Activated CD8-positive, alpha-beta memory T cell treated with anti-CD3 and anti-CD28 coated beads for 4 hours (primary cell): ENCODE measurements at regions not wholly inside any gene's neighbourhood (a gene's known extent, or its start where the extent isn't known, plus 50 kb on each side); places are given as distances from the start of the nearest gene placed in this dataset.
"Not testable (repeated sequence)": the region's sequence is repeated elsewhere in the genome, so short reads cannot be mapped to it uniquely, and the experiment has no call there.

Experiments
- DNase-seq, 2 donors: peaks; one replicate each; pipeline ENCODE4 v3.0.0-alpha.2; 2020; ENCODE audit warnings: low read depth in 2 of 2

GRCh38 chr1:172754609-172755008 lies 95.7 kb downstream of the FASLG start:
- no peak for DNase-seq

DNA sequence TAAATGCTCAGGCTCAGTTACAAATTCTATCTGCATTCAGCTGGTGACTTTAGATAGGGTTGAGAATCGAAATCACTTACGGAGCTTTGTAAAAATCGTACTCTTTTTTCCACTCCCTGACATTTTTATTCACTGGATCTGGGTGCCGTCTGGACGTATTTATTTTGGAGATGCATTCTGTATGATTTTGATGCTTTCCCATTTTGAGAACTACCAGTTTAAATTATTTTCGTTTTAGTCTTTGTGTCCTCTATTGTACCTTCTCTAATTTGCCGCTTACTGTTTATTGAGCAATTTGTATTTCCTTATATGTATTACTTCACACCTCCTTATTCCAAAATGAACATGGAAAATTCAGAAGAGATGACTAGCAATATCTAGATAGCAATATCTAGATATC lies 96.2 kb downstream of the FASLG start:
- DNase-seq: no peak

DNA sequence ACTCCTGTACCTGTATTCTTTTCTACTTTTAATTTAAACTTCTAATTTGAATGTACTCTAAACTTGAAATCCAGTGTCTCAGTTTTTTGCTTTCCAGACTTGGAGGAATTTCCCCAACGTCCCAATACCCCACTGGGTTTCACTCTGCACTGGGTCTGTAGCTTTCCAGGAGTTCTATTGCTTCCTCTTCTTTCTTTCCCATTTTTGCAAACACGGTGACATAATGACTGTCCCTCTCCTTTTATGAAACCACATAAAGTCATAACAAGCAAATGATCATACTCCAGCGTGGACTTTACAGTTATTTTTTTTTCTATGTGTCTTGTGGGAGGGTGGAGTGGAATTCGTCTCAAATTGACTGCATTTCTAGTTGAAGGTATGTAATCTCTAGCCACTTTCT lies 97.1 kb downstream of the FASLG start:
- DNase-seq: no peak

GRCh38 chr1:172758259-172758658 lies 99.4 kb downstream of the FASLG start:
- DNase-seq: no peak

DNA sequence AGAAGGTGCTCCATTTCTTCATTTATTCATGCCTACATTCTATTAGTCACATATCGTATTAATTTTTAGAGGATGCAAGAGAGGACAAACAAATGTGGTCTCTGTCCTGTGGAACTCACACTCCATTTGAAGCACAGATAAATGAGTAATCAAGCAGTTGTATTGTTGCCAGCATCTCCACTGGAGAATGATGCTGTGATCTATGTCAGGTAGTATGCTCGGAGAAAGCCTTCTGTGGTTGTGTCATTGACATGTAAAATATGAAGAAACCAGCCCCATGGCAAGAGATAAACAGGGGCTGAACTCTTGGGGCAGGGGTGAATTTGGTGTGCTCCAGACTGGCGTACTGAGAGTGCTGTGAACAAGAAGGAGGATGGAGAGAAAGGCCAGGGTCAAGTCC lies 101.2 kb downstream of the FASLG start:
- DNase-seq: no peak

DNA sequence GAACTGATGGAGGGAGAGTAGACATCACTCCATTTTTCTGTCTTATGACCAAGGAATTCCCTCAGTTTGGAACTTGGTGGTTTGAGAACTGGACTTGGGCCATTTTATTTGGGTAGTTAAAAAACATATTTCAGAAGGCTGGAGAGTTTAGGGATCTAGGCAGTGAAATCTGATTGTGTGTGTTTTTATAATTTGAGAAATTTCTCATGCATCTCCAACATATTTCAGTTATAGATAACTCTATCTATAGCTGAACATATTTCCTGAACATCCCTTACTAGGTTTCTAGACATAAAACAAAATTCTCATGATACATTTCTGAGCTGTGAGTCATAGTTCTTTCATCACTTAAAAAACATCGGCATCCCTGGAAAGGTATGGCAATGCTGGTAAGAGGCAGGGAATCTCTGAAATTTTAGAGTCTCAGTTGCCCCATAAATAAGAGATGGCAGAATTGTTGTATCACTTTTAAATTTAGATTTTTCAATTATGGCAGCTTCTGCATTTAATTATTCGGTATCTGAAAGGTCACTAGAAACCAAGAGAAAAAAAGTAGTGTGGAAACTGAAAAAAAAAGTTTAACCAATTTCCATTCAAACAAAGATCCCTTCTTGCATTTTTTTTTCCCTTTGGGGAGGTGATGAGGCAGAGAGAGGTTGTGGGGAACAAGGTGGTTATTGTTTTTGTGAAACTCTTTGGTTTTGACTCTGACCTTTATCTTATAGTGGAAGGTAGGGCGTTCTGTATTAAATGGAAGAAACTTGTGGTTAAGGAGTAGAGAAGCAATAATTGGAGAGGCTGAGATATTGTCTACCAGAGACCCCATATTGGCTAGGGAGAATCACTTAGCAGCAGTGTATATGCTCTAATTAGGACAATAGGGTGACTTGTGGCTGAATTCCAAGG lies 102.9 kb downstream of the FASLG start:
- no peak for DNase-seq

DNA sequence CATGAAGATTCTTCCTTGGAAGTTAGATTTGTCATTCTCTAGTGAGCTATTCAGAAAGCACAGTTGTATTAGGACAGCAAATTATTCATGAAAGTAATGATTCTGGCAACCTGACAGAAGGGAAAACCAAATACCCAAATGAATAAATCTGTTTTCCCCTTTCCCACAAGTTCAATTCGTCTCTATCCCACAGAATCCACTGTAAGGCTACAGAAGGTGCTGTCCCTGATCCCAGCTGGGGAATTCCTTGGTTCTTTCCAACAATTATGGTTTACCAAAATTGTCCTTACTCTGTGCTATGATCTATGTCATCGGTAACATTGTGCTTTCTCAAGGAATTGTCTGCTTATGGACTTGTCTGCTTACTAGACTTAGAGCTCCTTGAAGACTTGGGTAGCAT lies 104.2 kb downstream of the FASLG start:
- DNase-seq: no peak

DNA sequence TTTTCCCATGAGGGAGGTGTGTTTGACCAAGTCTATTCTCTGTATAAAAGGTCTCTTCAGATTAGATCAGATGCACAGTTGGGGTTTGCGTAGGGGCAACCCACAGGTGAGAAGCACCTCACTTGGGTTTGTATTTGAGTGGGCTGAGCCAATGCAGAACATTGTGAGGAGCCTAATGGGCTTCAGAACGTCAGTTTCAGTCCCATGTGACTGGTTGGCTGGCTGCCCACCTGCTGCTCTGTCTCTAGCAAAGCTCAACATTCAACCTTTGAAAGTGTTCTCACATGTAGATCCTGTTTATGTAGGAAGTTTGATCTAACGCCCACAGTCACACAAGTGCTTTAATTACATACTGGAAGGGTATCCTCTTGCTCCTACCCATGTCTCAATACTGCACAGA lies 105.5 kb downstream of the FASLG start:
- DNase-seq: no peak

GRCh38 chr1:172766462-172766861 lies 107.6 kb downstream of the FASLG start:
- DNase-seq: no peak

DNA sequence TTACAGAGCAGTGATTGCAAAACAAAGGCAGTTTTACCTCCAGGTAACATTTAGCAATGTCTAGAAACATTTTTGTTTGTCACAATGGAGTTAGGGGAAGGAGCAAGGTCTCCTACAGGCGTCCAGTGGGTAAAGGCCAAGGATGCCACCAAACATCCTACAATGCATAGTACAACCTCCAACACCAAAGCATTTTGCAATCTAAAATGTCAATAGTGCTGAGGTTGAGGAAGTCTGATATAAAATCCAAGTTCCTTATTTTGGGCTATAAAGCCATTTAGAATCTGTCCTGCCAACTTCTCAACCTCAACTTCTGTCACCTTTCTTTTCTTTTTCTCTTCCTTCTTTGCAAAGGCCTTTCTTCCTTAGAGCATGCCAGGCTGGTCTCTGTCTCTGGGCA lies 111.2 kb downstream of the FASLG start:
- DNase-seq: no peak

GRCh38 chr1:172774561-172774960 lies 115.7 kb downstream of the FASLG start:
- no peak for DNase-seq

DNA sequence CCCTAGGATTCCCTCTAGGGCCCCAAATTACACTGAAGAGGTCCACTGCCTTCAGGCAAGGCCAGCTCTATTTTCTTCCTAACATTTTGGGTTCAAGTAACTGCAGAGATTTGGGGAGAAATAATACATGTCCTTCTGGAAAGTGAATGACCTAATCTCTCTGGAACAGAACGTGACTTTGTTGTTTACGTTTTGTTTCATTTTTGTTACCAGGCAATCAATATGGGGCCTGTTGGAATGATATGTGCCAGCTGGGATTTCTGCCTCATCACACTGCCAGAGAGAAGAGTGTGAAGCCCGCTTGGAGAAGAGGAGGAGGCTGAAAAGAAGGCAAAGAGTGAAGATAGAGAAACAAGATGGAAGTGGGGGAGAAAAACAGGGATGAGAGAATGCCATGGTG lies 116.7 kb downstream of the FASLG start:
- DNase-seq: no peak

DNA sequence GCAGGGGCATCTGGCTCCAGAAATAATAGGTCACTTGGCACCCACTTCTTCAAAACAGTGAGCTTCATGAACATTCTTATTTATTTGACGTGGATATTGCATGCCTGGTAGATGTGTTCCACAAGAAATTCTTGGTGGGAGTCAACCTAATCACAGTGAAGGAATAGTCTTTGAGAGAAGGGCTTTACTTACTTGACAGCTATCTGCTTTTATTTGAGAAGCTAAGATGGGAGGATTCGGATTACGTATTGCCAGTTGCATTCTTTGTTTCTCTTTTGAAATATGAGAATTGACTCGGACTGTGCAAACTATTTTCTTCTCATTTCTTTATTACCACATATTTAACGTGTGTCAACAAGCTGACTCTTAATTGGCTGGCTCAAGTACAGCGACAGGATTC lies 117.2 kb downstream of the FASLG start:
- no peak for DNase-seq

DNA sequence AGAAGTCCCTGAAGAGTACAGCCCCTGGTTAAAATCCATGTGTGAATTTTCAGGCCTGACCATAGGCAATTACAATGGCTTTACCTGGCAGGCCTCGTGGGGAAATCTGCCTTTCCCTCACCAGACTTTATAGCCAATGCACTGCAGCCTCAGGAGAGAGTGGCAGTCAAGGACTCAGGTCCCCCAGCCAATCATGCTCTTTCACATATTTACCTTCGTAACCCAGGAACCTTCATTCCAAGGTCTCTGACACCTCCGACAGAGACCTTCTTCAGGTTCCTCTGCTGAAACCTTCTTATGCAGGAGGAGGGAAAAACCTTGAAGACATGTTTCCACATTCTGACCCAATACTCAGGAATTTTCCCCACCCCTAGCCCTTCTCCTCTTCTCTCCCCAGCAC lies 118.9 kb downstream of the FASLG start:
- DNase-seq: no peak

DNA sequence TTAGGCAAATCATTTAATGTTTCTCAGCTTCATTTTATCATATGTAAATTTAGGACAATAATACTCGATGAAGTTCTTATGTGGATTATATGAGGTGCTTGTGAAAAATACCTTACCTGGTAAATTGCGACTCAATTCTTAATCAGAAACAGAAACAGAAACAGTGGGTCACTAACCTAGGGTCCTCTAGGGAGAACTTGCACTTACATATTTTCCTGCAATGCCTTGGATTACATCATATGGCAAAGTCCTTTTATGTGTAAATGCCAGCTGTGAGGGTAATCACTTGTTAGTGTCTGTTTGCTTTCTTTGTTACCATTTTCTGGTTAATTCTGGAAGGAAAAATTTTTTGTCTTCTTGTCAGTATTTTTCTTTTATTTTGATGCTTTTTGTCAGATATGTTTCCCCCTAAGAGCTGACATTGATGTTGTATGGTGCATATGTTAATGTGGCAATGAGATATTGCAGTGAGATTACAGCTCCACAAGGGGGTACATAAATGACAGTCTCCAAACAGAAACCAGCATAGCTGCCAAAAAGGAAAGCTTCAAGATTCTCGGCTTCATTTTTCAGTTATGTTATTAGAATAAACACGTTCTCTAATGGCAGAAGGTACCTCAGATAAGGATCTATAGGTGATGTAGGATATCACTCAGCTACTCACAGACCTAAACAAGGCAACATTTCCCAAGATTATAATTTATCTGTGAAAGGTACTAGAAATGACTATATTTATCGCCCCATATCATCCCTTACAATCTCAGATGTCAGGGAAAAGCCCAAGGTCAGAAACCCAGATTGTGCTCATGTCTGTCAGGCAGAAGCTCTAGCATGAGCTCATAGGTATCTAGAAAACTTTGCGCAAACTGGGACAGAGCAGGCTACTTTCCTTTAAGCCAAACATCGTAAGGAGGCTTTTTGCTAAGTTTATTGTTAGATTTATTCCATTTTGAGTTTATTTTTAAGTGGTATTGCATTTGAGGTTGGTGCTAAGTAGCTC lies 119.9 kb downstream of the FASLG start:
- no peak for DNase-seq

DNA sequence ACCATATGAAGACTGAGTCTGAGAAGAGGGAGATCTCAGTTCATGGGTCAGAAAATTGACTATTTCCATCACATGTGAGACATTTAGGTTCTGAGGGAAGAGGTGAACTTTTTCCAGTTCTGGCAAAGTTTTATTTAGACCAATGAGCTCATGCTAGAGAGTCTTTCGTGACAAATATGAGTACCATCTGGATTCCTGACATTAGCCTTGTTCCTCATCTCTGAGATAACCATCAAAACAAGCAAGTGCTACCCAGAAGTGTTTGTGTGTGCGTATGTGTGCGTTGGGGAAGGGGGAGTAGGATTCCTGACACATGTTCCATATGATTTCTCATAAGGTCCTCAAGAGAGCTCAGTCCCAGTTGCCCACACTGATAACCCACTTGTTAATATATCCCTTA lies 120.6 kb downstream of the FASLG start:
- no peak for DNase-seq

DNA sequence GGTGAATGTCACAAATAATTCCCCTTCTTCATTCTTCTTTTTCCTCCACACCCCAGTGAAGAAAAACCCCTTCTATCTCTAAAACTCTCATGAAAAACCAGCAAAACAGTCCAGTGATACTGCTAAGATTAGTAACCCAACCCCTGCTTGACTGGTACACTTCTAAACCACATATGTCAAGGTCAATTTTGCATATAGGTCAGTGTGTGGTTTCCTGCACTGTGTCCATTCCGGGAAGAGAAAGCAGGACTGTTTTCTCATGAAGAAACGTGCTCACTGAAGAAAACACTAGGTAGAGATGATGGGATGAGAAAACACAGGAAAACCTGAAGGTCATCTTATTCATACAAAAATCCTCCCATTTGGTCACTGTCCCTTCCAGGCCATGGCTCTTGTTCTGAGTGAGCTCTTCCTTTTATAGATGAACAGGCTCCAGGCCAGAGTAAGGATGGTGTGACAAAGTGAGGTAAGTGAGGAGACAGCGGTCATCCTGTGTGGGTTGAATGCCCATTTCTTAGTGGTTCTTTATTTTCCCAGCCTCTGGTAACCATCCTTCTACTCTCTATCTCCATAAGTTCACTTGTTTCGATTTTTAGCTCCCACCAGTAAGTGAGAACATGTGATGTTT lies 122.7 kb downstream of the FASLG start:
- DNase-seq: no peak

DNA sequence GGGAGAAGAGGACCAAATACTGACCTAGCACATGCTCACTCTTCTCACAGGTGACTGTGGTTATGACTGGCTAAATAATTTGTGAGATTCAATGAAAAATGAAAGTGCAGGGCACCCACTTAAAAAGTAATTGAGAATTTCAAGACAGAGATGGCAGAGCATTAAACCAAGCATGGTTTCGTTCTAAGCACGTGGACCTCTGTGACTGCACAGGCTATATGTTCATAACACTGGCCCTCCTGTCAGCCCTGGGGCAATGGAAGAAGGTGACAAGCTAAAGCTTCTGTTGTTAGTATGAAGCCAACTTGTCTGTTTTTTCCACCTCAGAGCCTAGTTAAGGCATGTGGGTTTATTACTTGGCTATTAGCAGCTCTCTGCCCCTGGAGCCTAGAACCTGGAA lies 130.9 kb downstream of the FASLG start:
- no peak for DNase-seq

- no peak for DNase-seq
Observed at GRCh38 chr1:172790245-172790644, 131.3 kb downstream of the FASLG start.

DNA sequence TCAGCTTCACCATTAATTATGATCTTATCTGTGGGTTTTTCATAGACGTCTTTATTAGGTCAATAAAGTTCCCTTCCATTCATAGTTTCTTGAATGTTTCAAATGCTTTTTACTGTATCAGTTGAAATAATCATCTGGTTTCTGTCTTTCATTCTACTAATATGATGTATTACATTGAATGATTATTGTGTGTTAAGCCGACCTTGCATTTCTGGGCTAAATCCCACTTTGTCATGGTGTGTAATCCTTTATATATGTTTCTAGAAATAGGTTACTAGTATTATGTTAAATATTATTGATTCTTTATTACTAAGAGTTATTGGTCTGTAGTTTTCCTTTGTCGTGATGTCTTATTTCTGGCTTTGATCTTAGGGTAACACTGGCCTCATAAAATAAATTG lies 134.9 kb downstream of the FASLG start:
- DNase-seq: no peak

DNA sequence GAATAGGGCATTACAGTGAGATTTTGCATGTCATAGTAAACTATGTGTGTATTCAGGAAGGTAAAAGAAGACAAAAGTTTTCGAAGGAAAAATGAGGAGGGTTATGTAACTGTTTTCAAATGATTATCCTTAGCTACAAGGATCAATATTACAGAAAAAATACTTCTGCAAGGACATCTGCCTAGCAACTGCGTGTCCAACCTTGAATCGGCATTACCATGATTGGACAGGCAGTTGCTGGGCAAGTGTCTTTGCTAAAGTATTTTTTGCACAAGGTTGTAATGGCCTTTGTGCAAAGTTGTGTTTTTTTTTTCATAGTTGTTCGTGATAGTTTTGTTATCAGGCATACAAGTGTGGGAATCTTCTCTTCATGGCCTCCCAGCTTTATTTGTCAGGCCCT lies 136.8 kb downstream of the FASLG start:
- no peak for DNase-seq

GRCh38 chr1:172799804-172800203 lies 140.9 kb downstream of the FASLG start:
- DNase-seq: not testable (repeated sequence)
